ENCODE measurements at regions not wholly inside any gene's neighbourhood (a gene's known extent, or its start where the extent isn't known, plus 50 kb on each side); places are given as distances from the start of the nearest gene placed in this dataset.

DNA sequence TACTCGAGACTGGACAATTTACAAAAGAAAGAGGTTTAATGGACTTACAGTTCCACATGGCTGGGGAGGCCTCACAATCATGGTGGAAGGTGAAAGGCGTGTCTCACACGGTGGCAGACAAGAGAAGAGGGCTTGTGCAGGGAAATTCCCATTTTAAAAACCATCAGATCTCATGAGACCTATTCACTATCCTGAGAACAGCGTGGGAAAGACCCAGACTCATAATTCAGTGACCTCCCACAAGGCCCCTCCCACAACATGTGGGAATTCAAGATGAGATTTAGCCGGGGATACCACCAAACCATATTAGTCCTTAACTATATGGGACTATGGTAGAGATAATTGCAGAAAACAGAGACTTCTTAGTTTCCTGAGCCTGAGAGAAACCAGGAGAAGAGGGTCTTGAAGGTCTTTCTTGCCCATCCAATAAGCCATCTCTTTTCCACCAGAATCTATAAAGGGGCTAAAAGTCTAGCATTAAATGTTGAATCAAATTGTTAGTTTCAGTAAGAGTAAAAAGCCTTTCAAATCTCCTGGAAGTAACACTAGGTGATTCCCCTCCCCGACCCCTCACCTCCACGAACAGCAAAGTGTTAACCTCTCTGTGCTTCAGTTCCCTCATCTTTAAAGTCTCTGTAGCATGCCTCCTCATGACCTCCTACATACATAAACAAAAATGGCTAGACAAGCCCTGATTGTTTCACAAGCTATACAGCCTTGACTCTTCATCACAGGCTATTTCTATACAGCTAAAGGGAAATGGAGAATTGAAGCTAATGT is 259.1 kb downstream of the TMEM167A start:
- no peak for DNase-seq (ENCODE audit: extremely low read depth in 1 of 11, low read depth in 9 of 11, low spot score in 4 of 11)

DNA sequence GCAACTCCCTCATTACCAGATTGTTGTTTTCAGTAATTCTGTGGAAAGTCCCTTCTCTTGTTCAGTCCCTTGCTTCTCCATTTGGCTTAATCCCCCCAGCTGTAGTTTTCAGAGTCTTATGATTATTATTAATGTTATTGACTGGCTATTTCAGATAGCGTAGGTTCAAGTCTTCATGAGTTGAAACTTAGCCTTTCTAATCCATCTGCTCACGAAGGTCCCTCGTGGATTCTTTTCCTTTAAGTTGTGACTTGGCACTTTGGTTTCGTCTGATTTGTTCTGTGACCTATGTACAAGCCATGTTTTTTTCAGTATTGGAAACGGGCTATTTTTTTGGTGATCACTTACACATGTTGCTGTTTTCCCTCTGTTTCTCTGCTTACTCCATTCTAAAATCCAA is 260.3 kb downstream of the TMEM167A start:
- no peak for DNase-seq (ENCODE audit: extremely low read depth in 1 of 11, low read depth in 9 of 11, low spot score in 4 of 11)

DNA sequence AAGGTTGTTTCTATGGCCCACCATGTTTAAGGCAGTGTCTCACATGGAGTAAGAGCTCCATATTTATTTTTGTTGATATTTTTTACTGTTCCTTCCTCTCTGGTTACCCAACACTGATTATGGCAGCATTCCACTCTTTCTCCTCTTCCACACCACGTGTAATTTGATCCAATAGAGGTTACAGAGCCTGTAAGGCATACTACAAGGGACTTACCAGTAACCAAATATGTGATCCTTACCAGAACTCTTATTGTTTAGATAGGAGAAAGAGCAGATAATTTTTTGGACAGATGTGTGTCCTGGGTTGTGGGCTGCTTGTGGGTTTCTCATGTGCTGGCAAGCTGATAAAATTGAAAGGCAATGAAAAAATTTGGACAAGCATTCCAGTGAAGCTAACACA is 261.3 kb downstream of the TMEM167A start:
- DNase-seq (ENCODE audit: extremely low read depth in 1 of 11, low read depth in 9 of 11, low spot score in 4 of 11): no peak

DNA sequence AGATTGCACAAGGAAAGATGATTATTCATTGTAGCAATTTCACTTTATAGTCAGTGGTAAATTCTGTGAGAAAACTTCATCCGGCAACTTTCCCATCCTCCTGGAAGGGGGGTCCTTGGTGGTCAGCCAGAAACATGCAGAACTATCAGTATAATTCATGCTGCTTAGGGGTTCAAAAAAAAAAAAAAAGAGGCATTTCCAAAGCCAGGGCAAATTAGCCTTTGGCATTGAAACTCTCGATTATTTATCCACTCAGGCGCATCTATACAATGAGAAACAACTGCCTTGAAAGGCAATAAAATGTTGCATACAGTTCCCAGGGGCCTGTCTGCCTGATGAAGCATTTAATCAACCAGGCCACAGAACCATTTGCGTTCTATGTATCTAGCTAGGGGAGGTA is 263.3 kb downstream of the TMEM167A start:
- DNase-seq (ENCODE audit: extremely low read depth in 1 of 11, low read depth in 9 of 11, low spot score in 4 of 11): peak in 6 of 11 donors; percentile 12 to 35 (median 21)

- DNase-seq (ENCODE audit: extremely low read depth in 1 of 11, low read depth in 9 of 11, low spot score in 4 of 11): no peak
Observed at GRCh38 chr5:82812575-82812974, 264.6 kb downstream of the TMEM167A start.

GRCh38 chr5:82811490-82811889 is 265.7 kb downstream of the TMEM167A start:
- no peak for DNase-seq (ENCODE audit: extremely low read depth in 1 of 11, low read depth in 9 of 11, low spot score in 4 of 11)

- no peak for DNase-seq (ENCODE audit: extremely low read depth in 1 of 11, low read depth in 9 of 11, low spot score in 4 of 11)
Observed at GRCh38 chr5:82809420-82810143, 267.6 kb downstream of the TMEM167A start.

DNA sequence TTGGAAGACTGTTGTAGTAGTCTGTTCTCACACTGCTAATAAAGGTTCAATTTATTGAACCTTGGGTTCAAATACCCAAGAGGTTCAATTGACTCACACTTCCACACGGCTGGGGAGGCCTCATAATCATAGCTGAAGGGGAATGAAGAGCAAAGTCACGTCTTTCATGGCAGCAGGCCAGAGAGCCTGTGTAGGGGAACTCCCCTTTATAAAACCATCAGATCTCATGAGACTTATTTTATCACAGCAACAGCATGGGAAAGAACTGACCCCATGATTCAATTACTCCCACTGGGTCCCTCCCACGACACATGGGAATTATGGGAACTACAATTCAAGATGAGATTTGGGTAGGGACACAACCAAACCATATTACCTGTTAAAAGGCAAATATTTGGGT is 268.2 kb downstream of the TMEM167A start:
- DNase-seq (ENCODE audit: extremely low read depth in 1 of 11, low read depth in 9 of 11, low spot score in 4 of 11): no peak

- DNase-seq (ENCODE audit: extremely low read depth in 1 of 11, low read depth in 9 of 11, low spot score in 4 of 11): peak in 1 of 11 donors; percentile 6
Observed at GRCh38 chr5:82807021-82807420, 270.2 kb downstream of the TMEM167A start.

- DNase-seq (ENCODE audit: extremely low read depth in 1 of 11, low read depth in 9 of 11, low spot score in 4 of 11): no peak
Observed at GRCh38 chr5:82806513-82806912, 270.7 kb downstream of the TMEM167A start.

DNA sequence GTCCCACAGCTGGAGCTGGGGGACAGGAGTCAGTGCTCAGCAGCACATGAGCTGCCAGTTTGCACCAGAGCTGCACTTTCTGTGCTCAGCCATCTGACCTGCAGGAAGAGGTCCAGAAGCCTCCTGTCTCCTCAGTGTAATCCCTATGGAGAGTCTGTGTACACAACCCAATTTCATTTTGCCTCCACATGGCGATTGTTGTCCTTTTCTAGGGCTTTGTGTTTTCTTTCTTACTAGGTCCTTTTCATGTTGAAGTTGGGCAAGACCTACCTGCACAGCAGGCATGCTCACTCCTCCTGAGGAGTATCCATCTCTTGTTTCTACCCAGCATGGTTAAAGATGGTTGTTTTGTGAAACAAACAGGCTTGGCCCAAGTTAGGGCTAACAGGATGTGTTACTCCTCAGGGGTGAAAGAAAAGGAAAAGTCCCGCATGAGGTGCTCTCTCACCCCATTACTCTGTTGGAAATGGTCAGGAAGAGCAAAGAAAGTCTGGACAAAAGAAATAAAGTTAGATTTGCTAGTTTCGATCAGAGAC is 273.0 kb downstream of the TMEM167A start:
- no peak for DNase-seq (ENCODE audit: extremely low read depth in 1 of 11, low read depth in 9 of 11, low spot score in 4 of 11)

DNA sequence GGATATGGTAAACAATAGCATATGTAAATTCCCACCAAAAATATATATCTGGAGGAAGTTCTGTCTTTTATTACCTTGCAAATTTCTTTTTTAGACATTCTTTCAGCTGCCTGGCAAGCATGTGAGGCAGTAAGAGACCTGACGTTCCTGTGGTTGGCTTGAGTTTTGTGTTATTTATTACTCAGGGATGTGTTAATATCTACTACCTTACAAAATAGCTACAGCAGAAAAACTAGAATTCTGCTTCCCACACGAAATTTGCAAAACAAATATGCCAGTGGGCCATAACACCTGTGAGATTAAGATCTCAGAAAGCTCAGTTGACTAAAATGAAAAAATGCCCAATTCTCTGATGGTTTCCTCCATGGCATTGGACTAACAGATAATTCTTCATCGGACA is 274.2 kb downstream of the TMEM167A start:
- no peak for DNase-seq (ENCODE audit: extremely low read depth in 1 of 11, low read depth in 9 of 11, low spot score in 4 of 11)

DNA sequence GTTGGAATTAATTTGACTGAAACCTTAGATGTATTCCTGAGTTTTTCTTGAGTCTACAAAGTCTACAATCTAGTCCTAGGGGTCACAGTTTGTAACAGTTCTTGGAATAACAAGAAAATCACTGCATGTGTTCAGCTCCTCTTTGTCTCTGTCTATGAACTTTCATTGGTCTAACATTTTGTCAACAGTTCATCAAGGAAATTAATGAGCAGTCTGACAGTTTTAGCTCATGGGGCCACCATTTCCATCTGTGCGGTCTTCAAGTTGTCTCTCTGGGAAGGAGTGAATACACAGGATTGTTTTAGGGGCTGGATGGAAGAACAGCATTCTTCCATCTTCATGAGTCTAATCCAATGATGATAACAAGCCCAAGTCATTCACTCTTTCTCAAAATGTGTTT is 276.4 kb downstream of the TMEM167A start:
- DNase-seq (ENCODE audit: extremely low read depth in 1 of 11, low read depth in 9 of 11, low spot score in 4 of 11): no peak

DNA sequence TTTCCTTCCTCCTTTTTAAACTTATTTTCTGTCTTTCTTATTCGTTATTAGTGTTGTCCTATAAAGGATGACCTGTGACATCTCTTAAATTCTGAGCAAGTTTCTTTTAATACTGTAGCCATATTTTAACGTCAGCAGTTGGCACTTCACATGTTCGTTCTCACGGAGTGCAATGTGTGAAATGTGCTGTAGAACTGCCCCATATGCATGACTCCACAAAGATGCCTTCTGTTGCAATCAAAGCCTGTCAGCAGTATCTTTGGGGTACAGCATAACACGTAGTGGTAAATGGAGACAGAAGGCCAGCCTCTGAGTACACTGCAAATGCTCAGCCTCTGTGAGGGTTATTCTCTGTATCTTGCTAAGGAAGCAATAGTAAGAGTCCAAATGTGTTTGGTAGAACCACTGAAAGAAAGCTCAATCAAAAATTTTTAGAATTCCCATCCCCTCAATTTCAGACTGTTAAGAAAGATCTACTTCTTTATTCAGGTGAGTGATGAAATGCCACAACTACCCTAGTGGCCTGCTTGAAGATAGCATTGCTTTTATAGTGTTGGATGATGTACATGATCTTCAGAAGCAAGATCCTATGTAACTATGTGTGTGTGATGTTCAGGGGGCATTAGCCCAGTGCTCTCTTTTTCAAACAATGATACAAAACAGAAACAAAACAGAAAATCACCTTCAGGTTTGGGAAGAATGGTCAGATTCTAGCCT is 277.7 kb downstream of the TMEM167A start:
- no peak for DNase-seq (ENCODE audit: extremely low read depth in 1 of 11, low read depth in 9 of 11, low spot score in 4 of 11)

- no peak for DNase-seq (ENCODE audit: extremely low read depth in 1 of 11, low read depth in 9 of 11, low spot score in 4 of 11)
Observed at GRCh38 chr5:82798676-82799075, 278.5 kb downstream of the TMEM167A start.

DNA sequence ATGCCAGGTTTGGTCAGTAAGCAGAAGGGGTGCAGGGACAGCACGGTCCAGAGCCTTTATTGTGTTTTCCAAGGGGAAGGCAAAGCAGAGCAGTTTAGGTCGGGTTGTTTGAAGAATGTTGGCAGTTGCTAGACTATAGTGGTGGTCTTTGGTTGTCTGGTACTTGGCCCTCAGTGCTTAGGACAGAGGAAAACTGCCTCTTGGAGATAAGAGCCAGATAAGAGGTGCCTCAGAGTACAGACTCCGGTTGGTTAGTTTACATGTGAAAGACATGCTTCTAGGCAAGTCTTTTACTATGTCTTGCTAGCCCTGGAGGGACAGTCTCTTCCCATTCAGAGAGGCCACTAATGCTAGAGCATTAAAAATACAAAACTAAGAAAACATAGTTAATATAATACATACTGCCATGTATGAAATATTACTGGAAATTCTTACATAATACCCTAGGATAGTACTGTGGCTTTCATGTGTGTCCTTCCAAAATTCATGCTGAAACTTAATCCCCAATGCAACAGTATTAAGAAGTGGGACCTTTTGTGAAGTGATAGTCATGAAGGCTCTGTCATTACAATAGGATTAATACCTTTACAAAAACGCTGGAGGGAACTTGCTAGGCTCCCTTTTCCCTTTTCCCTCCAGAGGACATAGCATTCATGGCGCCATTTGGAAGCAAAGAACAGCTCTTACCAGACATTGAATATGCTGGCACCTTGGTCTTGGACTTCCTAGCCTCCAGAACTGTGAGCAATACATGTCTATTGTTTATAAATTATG is 280.4 kb downstream of the TMEM167A start:
- no peak for DNase-seq (ENCODE audit: extremely low read depth in 1 of 11, low read depth in 9 of 11, low spot score in 4 of 11)

- no peak for DNase-seq (ENCODE audit: extremely low read depth in 1 of 11, low read depth in 9 of 11, low spot score in 4 of 11)
Observed at GRCh38 chr5:82794876-82795275, 282.3 kb downstream of the TMEM167A start.

DNA sequence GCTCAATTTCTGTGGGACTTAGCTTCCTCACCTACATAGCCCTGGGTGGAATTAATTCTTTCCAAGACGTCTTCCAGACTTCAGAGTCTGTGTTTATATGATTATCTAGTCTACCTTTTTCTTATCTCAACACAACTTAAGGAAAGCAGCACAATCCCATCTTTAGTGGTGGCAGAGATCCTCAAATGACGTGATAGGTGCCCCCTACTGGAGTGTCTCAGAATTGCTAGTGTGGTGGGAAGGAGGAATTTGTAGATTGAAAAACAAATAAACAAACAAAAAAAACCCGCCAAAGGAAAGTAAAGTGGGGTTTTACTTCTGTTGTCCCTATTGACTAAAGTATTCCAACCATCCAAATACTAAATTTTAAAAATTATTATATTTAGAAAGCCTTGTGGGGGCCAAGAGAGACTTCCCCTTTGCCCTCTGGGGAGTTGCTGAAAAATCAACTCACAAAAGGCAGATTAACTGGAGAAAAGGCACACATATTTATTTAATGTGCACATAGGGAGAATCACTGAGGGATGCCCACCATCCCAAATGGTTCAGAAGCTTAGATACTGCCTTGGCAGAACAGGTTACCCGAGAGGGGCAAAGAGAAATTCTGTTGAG is 283.3 kb downstream of the TMEM167A start:
- DNase-seq (ENCODE audit: extremely low read depth in 1 of 11, low read depth in 9 of 11, low spot score in 4 of 11): no peak

DNA sequence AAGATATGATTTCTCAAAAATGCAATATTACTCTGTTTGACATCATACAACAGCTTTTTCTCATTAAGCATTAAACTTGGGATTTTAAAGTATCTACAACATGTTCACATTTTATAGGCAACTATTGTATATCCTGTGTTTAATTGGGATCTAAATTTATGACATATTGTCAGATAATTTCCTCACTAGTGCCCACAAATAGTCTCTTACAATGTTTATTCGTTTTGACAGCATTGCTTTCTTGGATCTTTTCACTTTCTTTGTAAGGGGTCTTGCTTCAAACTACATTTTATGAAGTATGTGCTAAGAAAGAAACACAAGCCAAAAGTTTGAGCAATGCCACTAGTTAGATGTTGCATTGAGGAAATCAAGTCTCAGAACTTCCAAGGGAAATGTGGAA is 285.1 kb downstream of the TMEM167A start:
- DNase-seq (ENCODE audit: extremely low read depth in 1 of 11, low read depth in 9 of 11, low spot score in 4 of 11): no peak
